ENCODE measurements at regions not wholly inside any gene's neighbourhood (a gene's known extent, or its start where the extent isn't known, plus 50 kb on each side); places are given as distances from the start of the nearest gene placed in this dataset.
"Not testable (repeated sequence)": the region's sequence is repeated elsewhere in the genome, so short reads cannot be mapped to it uniquely, and the experiment has no call there.

GRCh38 chr4:32662803-32663202 lies 1942.6 kb downstream of the PCDH7 start:
- ChIA-PET CTCF (no interaction called here), POLR2A (no interaction called here)

GRCh38 chr4:32672359-32672758 lies 1952.2 kb downstream of the PCDH7 start:
- CTCF ChIA-PET: no interaction called here
- POLR2A ChIA-PET: no interaction called here

GRCh38 chr4:32680946-32681345 lies 1960.8 kb downstream of the PCDH7 start:
- ChIA-PET CTCF (no interaction called here), POLR2A (no interaction called here)

- CTCF ChIA-PET: no interaction called here
- POLR2A ChIA-PET: no interaction called here
Measured at GRCh38 chr4:32684160-32684559, 1964.0 kb downstream of the PCDH7 start.

- POLR2A ChIA-PET: no interaction called here
- CTCF ChIA-PET: no interaction called here
Measured at GRCh38 chr4:32686123-32686522, 1966.0 kb downstream of the PCDH7 start.

- POLR2A ChIA-PET: no interaction called here
- CTCF ChIA-PET: no interaction called here
Measured at GRCh38 chr4:32689518-32689917, 1969.3 kb downstream of the PCDH7 start.

- ChIA-PET CTCF (no interaction called here), POLR2A (no interaction called here)
Measured at GRCh38 chr4:32697281-32697814, 1977.2 kb downstream of the PCDH7 start.

- ChIA-PET POLR2A (no interaction called here), CTCF (no interaction called here)
Measured at GRCh38 chr4:32700838-32701237, 1980.7 kb downstream of the PCDH7 start.

GRCh38 chr4:32706893-32707292 lies 1986.7 kb downstream of the PCDH7 start:
- POLR2A ChIA-PET: no interaction called here

GRCh38 chr4:32716090-32716620 lies 1996.0 kb downstream of the PCDH7 start:
- POLR2A ChIA-PET, CTCF ChIA-PET: not testable (repeated sequence)

More at GRCh38 chr4:32706893-32707292, 1986.7 kb downstream of the PCDH7 start:
- CTCF ChIA-PET: no interaction called here

GRCh38 chr4:32735856-32736590 lies 2015.9 kb downstream of the PCDH7 start:
- ChIA-PET CTCF (interaction anchor here (0.7 kb wide), 1 partner anchor 128 kb away, joined by 3 read pairs; no protein-coding TSS in a partner anchor), POLR2A (interaction anchor here (0.7 kb wide), 1 partner anchor 129 kb away, joined by 7 read pairs; no protein-coding TSS in a partner anchor)

- ChIA-PET CTCF (no interaction called here), POLR2A (no interaction called here)
Measured at GRCh38 chr4:32744211-32744610, 2024.0 kb downstream of the PCDH7 start.

GRCh38 chr4:32745351-32745750 lies 2025.2 kb downstream of the PCDH7 start:
- CTCF ChIA-PET: no interaction called here

GRCh38 chr4:32748061-32748460 lies 2027.9 kb downstream of the PCDH7 start:
- CTCF ChIA-PET: no interaction called here
- POLR2A ChIA-PET: no interaction called here

More at GRCh38 chr4:32745351-32745750, 2025.2 kb downstream of the PCDH7 start:
- POLR2A ChIA-PET: no interaction called here

- POLR2A ChIA-PET: no interaction called here
- CTCF ChIA-PET: no interaction called here
Measured at GRCh38 chr4:32748498-32748897, 2028.3 kb downstream of the PCDH7 start.

GRCh38 chr4:32752962-32753361 lies 2032.8 kb downstream of the PCDH7 start:
- ChIA-PET CTCF (no interaction called here), POLR2A (no interaction called here)

- ChIA-PET POLR2A (no interaction called here), CTCF (no interaction called here)
Measured at GRCh38 chr4:32768664-32769389, 2048.7 kb downstream of the PCDH7 start.

- POLR2A ChIA-PET: no interaction called here
Measured at GRCh38 chr4:32771491-32771890, 2051.3 kb downstream of the PCDH7 start.

GRCh38 chr4:32775049-32775448 lies 2054.9 kb downstream of the PCDH7 start:
- POLR2A ChIA-PET: no interaction called here

More at GRCh38 chr4:32771491-32771890, 2051.3 kb downstream of the PCDH7 start:
- CTCF ChIA-PET: no interaction called here

GRCh38 chr4:32776435-32777203 lies 2056.4 kb downstream of the PCDH7 start:
- ChIA-PET CTCF (interaction anchor here (0.9 kb wide), 1 partner anchor 12 kb away, joined by 4 read pairs; no protein-coding TSS in a partner anchor), POLR2A (no interaction called here)

More at GRCh38 chr4:32775049-32775448, 2054.9 kb downstream of the PCDH7 start:
- CTCF ChIA-PET: no interaction called here

All from activated CD8-positive, alpha-beta memory T cell treated with anti-CD3 and anti-CD28 coated beads for 36 hours (primary cell).